ENCODE measurements at regions not wholly inside any gene's neighbourhood (a gene's known extent, or its start where the extent isn't known, plus 50 kb on each side); places are given as distances from the start of the nearest gene placed in this dataset.
"Not testable (repeated sequence)": the region's sequence is repeated elsewhere in the genome, so short reads cannot be mapped to it uniquely, and the experiment has no call there.

DNA sequence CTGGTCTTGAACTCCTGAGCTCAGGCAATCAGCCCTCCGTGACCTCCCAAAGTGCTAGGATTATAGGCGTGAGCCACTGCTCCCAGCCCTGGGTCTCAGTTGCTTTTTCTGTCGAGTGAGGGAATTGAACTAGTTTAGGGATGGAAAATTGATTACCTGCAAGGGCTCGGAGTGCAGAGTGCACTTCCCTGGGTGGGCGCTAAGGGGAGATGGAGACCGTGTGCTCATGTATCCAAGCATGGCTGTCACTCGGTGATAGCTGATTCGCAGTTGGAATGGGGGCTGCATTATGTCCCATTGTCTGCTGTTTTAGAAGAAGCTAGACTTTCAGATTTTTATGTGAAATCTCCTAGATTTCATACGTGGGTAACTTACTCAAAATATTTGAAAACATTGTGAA lies 139.9 kb upstream of the RFC3 start:
- no peaks in the 10 kb centered on the region for H3K27me3 ChIP-seq (ENCODE audit: insufficient read depth, low read length)
- H3K4me3 ChIP-seq (ENCODE audit: low read length) = no peak overlapping the region
- no peaks in the 10 kb centered on the region for H3K36me3 ChIP-seq (ENCODE audit: insufficient read depth, low read length)
- peaks cover 12% of the 10 kb centered on the region for H3K4me1 ChIP-seq (ENCODE audit: insufficient read depth, low read length)
- no peak overlapping the region for H2AFZ ChIP-seq (ENCODE audit: low read depth, low read length)
- no peaks in the 10 kb centered on the region for H3K9me3 ChIP-seq (ENCODE audit: low read length)

DNA sequence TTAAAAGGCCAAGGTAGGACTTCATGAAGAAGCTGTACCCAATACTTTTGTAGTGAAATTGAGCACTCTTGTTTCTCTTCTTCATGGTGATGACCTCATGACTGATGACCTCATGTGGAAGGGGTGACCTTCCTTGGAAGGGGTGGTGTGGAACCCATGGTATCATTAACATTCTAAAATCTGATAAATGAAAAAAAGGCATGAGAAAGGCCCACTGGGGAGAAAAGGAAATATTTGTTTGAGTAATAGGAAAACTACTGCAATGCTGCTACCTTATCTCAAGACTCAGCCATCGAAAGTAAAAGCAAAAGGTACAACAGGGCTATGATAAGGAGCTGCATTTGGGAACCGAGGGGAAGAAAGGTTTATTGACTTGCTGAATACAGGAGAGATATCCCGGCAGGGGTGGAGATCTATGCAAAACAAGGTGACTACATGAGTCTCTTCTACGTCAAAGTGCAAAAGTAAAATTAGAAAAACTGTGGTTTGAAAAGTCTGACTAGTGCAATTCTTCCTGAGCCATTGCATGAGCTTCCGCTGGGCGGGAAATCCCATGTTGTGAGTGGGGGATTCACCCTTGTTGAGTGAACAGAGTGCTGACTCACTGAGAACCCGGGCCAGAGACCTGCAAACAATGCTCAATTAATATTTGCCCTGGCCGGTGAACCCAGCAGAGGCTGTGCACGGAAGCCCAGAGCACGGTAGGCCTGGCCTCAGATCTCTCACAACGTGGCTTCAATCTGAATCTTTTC lies 138.9 kb upstream of the RFC3 start:
- Histone ChIP-seq H3K36me3 (ENCODE audit: insufficient read depth, low read length) (no peaks in the 10 kb centered on the region), H2AFZ (ENCODE audit: low read depth, low read length) (no peak overlapping the region), H3K4me1 (ENCODE audit: insufficient read depth, low read length) (peaks cover 12% of the 10 kb centered on the region), H3K27me3 (ENCODE audit: insufficient read depth, low read length) (no peaks in the 10 kb centered on the region), H3K9me3 (ENCODE audit: low read length) (no peaks in the 10 kb centered on the region), H3K4me3 (ENCODE audit: low read length) (no peak overlapping the region)

GRCh38 chr13:33679658-33680012 lies 138.3 kb upstream of the RFC3 start:
- no peaks in the 10 kb centered on the region for H3K9me3 ChIP-seq (ENCODE audit: low read length)
- no peaks in the 10 kb centered on the region for H3K27me3 ChIP-seq (ENCODE audit: insufficient read depth, low read length)
- H3K36me3 ChIP-seq (ENCODE audit: insufficient read depth, low read length) = no peaks in the 10 kb centered on the region
- H3K4me3 ChIP-seq (ENCODE audit: low read length) = no peak overlapping the region
- no peak overlapping the region for H2AFZ ChIP-seq (ENCODE audit: low read depth, low read length)
- H3K4me1 ChIP-seq (ENCODE audit: insufficient read depth, low read length) = peaks cover 12% of the 10 kb centered on the region

GRCh38 chr13:33682020-33682564 lies 135.9 kb upstream of the RFC3 start:
- H3K27me3 ChIP-seq (ENCODE audit: insufficient read depth, low read length) = no peaks in the 10 kb centered on the region
- H3K4me1 ChIP-seq (ENCODE audit: insufficient read depth, low read length) = peaks cover 6% of the 10 kb centered on the region

DNA sequence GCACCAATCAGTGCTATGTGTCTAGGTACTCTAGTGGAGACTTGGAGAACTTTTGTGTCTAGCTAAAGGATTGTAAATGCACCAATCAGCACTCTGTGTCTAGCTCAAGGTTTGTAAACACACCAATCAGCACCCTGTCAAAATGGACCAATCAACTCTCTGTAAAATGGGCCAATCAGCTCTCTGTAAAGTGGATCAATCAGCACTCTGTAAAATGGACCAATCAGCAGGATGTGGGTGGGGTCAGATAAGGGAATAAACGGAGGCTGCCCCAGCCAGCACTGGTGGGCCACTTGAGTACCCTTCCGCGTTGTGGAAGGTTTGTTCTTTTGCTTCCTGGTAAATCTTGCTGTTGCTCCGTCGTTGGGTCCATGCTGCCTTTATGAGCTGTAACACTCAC lies 135.3 kb upstream of the RFC3 start:
- not testable (repeated sequence) for H3K27me3 ChIP-seq (ENCODE audit: insufficient read depth, low read length); H3K9me3 ChIP-seq (ENCODE audit: low read length); H2AFZ ChIP-seq (ENCODE audit: low read depth, low read length); H3K36me3 ChIP-seq (ENCODE audit: insufficient read depth, low read length); H3K4me1 ChIP-seq (ENCODE audit: insufficient read depth, low read length); H3K4me3 ChIP-seq (ENCODE audit: low read length)

More at GRCh38 chr13:33682020-33682564, 135.9 kb upstream of the RFC3 start:
- no peak overlapping the region for H2AFZ ChIP-seq (ENCODE audit: low read depth, low read length)
- H3K4me3 ChIP-seq (ENCODE audit: low read length) = no peak overlapping the region
- H3K36me3 ChIP-seq (ENCODE audit: insufficient read depth, low read length) = no peaks in the 10 kb centered on the region
- no peaks in the 10 kb centered on the region for H3K9me3 ChIP-seq (ENCODE audit: low read length)

- Histone ChIP-seq H3K36me3 (ENCODE audit: insufficient read depth, low read length) (no peaks in the 10 kb centered on the region), H3K9me3 (ENCODE audit: low read length) (peaks cover 2% of the 10 kb centered on the region), H3K4me1 (ENCODE audit: insufficient read depth, low read length) (peaks cover 6% of the 10 kb centered on the region)
These were observed 134.6 kb upstream of the RFC3 start for GRCh38 chr13:33683376-33683775.

DNA sequence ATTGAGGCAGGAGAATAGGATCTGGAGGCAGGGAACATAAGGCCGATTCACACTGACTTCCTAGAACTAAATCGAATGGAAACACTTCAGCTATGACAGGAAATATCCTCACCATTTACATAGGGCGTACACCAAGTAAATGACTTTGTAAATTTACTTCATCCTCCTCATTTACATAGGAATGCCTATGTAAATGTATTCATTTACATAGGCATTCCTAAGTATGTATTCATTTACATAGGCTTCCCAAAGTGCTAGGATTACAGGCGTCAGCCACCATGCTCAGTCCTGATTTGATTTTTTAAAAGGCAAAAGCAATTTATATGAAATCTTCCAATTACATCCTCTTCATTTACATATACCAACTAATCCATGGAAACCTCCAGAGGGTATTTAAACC lies 133.1 kb upstream of the RFC3 start:
- peaks cover 2% of the 10 kb centered on the region for H3K9me3 ChIP-seq (ENCODE audit: low read length)
- no peak overlapping the region for H2AFZ ChIP-seq (ENCODE audit: low read depth, low read length)
- H3K4me3 ChIP-seq (ENCODE audit: low read length) = no peak overlapping the region
- H3K36me3 ChIP-seq (ENCODE audit: insufficient read depth, low read length) = no peaks in the 10 kb centered on the region
- H3K27me3 ChIP-seq (ENCODE audit: insufficient read depth, low read length) = no peaks in the 10 kb centered on the region
- no peaks in the 10 kb centered on the region for H3K4me1 ChIP-seq (ENCODE audit: insufficient read depth, low read length)

More at GRCh38 chr13:33683376-33683775, 134.6 kb upstream of the RFC3 start:
- H3K4me3 ChIP-seq (ENCODE audit: low read length) = no peak overlapping the region
- no peak overlapping the region for H2AFZ ChIP-seq (ENCODE audit: low read depth, low read length)
- H3K27me3 ChIP-seq (ENCODE audit: insufficient read depth, low read length) = no peaks in the 10 kb centered on the region

- Histone ChIP-seq H2AFZ (ENCODE audit: low read depth, low read length) (no peak overlapping the region), H3K4me1 (ENCODE audit: insufficient read depth, low read length) (no peaks in the 10 kb centered on the region), H3K9me3 (ENCODE audit: low read length) (peaks cover 2% of the 10 kb centered on the region), H3K27me3 (ENCODE audit: insufficient read depth, low read length) (no peaks in the 10 kb centered on the region), H3K4me3 (ENCODE audit: low read length) (no peak overlapping the region), H3K36me3 (ENCODE audit: insufficient read depth, low read length) (no peaks in the 10 kb centered on the region)
These were observed 131.0 kb upstream of the RFC3 start for GRCh38 chr13:33686772-33687480.

- Histone ChIP-seq H3K9me3 (ENCODE audit: low read length) (peaks cover 2% of the 10 kb centered on the region), H3K36me3 (ENCODE audit: insufficient read depth, low read length) (no peaks in the 10 kb centered on the region), H3K4me1 (ENCODE audit: insufficient read depth, low read length) (no peaks in the 10 kb centered on the region), H2AFZ (ENCODE audit: low read depth, low read length) (no peak overlapping the region), H3K4me3 (ENCODE audit: low read length) (no peak overlapping the region), H3K27me3 (ENCODE audit: insufficient read depth, low read length) (no peaks in the 10 kb centered on the region)
These were observed 127.6 kb upstream of the RFC3 start for GRCh38 chr13:33690354-33690753.

- Histone ChIP-seq H3K4me1 (ENCODE audit: insufficient read depth, low read length) (peaks cover 2% of the 10 kb centered on the region), H3K9me3 (ENCODE audit: low read length) (peaks cover 2% of the 10 kb centered on the region), H3K4me3 (ENCODE audit: low read length) (no peak overlapping the region), H3K36me3 (ENCODE audit: insufficient read depth, low read length) (no peaks in the 10 kb centered on the region), H3K27me3 (ENCODE audit: insufficient read depth, low read length) (no peaks in the 10 kb centered on the region), H2AFZ (ENCODE audit: low read depth, low read length) (no peak overlapping the region)
These were observed 126.0 kb upstream of the RFC3 start for GRCh38 chr13:33691980-33692379.

GRCh38 chr13:33692531-33692930 lies 125.4 kb upstream of the RFC3 start:
- peaks cover 2% of the 10 kb centered on the region for H3K9me3 ChIP-seq (ENCODE audit: low read length)
- no peak overlapping the region for H2AFZ ChIP-seq (ENCODE audit: low read depth, low read length)
- H3K4me3 ChIP-seq (ENCODE audit: low read length) = no peak overlapping the region
- H3K36me3 ChIP-seq (ENCODE audit: insufficient read depth, low read length) = no peaks in the 10 kb centered on the region
- peaks cover 3% of the 10 kb centered on the region for H3K4me1 ChIP-seq (ENCODE audit: insufficient read depth, low read length)
- H3K27me3 ChIP-seq (ENCODE audit: insufficient read depth, low read length) = no peaks in the 10 kb centered on the region

DNA sequence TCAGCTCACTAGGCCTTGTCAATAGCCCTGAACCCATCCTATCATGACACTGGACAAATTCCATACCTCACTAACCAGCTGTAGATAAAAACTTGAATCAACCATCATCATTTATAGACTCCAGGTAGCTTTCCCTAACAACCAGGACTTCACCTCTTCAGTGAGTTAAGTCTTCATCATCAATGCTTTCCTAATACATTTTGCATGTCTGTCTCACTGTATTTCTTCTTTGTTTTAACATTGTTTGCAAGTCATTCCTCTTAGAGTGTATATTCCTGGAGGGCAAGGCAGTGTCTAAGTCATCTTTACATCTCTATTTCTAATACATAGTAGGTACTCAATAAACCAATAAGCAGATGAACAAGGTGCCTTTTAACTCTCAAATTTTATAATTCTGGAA lies 123.4 kb upstream of the RFC3 start:
- H2AFZ ChIP-seq (ENCODE audit: low read depth, low read length) = no peak overlapping the region
- no peaks in the 10 kb centered on the region for H3K27me3 ChIP-seq (ENCODE audit: insufficient read depth, low read length)
- no peak overlapping the region for H3K4me3 ChIP-seq (ENCODE audit: low read length)
- peaks cover 3% of the 10 kb centered on the region for H3K4me1 ChIP-seq (ENCODE audit: insufficient read depth, low read length)
- no peaks in the 10 kb centered on the region for H3K36me3 ChIP-seq (ENCODE audit: insufficient read depth, low read length)
- H3K9me3 ChIP-seq (ENCODE audit: low read length) = no peaks in the 10 kb centered on the region

- H3K27me3 ChIP-seq (ENCODE audit: insufficient read depth, low read length) = no peaks in the 10 kb centered on the region
- peaks cover 3% of the 10 kb centered on the region for H3K4me1 ChIP-seq (ENCODE audit: insufficient read depth, low read length)
- H2AFZ ChIP-seq (ENCODE audit: low read depth, low read length) = no peak overlapping the region
- H3K36me3 ChIP-seq (ENCODE audit: insufficient read depth, low read length) = no peaks in the 10 kb centered on the region
- H3K4me3 ChIP-seq (ENCODE audit: low read length) = no peak overlapping the region
- H3K9me3 ChIP-seq (ENCODE audit: low read length) = no peaks in the 10 kb centered on the region
These were observed 121.4 kb upstream of the RFC3 start for GRCh38 chr13:33696530-33696929.

All from neuron (in vitro differentiated cells).